Endometrium (tissue), 2 donors: ENCODE measurements at regions not wholly inside any gene's neighbourhood (a gene's known extent, or its start where the extent isn't known, plus 50 kb on each side); places are given as distances from the start of the nearest gene placed in this dataset.
"Not testable (repeated sequence)": the region's sequence is repeated elsewhere in the genome, so short reads cannot be mapped to it uniquely, and the experiment has no call there.

Source experiments
- FAIRE-seq: peaks from 2 replicates; lab custom pipeline; 2012; peaks lifted over from hg19 to GRCh38; lab: Jason Lieb, UNC
- donor health status: control.
- donor health status: control.

GRCh38 chr4:145295547-145295946, 115.2 kb upstream of the OTUD4 start:
- FAIRE-seq: no peak

GRCh38 chr4:145295122-145295521, 114.7 kb upstream of the OTUD4 start:
- no peak for FAIRE-seq

GRCh38 chr4:145293658-145294057, 113.3 kb upstream of the OTUD4 start:
- no peak for FAIRE-seq

GRCh38 chr4:145290955-145291354, 110.6 kb upstream of the OTUD4 start:
- FAIRE-seq: no peak

- no peak for FAIRE-seq
These were observed 109.2 kb upstream of the OTUD4 start for GRCh38 chr4:145289403-145290076.

- FAIRE-seq: no peak
These were observed 107.0 kb upstream of the OTUD4 start for GRCh38 chr4:145287351-145287750.

- FAIRE-seq: no peak
These were observed 105.5 kb upstream of the OTUD4 start for GRCh38 chr4:145285928-145286327.

- FAIRE-seq: no peak
These were observed 103.5 kb upstream of the OTUD4 start for GRCh38 chr4:145283909-145284308.

- no peak for FAIRE-seq
These were observed 101.6 kb upstream of the OTUD4 start for GRCh38 chr4:145281951-145282350.

GRCh38 chr4:145281224-145281623, 100.8 kb upstream of the OTUD4 start:
- no peak for FAIRE-seq

GRCh38 chr4:145280541-145280940, 100.2 kb upstream of the OTUD4 start:
- no peak for FAIRE-seq

GRCh38 chr4:145279122-145279960, 99.0 kb upstream of the OTUD4 start:
- FAIRE-seq: no peak

- no peak for FAIRE-seq
These were observed 98.1 kb upstream of the OTUD4 start for GRCh38 chr4:145278341-145279121.

- FAIRE-seq: no peak
These were observed 96.6 kb upstream of the OTUD4 start for GRCh38 chr4:145277011-145277410.

- no peak for FAIRE-seq
These were observed 95.7 kb upstream of the OTUD4 start for GRCh38 chr4:145276050-145276449.

GRCh38 chr4:145271194-145271593, 90.8 kb upstream of the OTUD4 start:
- no peak for FAIRE-seq

- no peak for FAIRE-seq
These were observed 86.5 kb upstream of the OTUD4 start for GRCh38 chr4:145266881-145267280.

- FAIRE-seq: no peak
These were observed 79.7 kb upstream of the OTUD4 start for GRCh38 chr4:145260091-145260490.

- not testable (repeated sequence) for FAIRE-seq
These were observed 74.9 kb upstream of the OTUD4 start for GRCh38 chr4:145255311-145255710.

- no peak for FAIRE-seq
These were observed 71.8 kb upstream of the OTUD4 start for GRCh38 chr4:145252190-145252589.

- no peak for FAIRE-seq
These were observed 71.0 kb upstream of the OTUD4 start for GRCh38 chr4:145251391-145251790.

GRCh38 chr4:145248971-145249370, 68.6 kb upstream of the OTUD4 start:
- no peak for FAIRE-seq

GRCh38 chr4:145248502-145248901, 68.1 kb upstream of the OTUD4 start:
- no peak for FAIRE-seq
